Thyroid gland (tissue), 4 donors: ENCODE measurements at regions not wholly inside any gene's neighbourhood (a gene's known extent, or its start where the extent isn't known, plus 50 kb on each side); places are given as distances from the start of the nearest gene placed in this dataset.

Experiments
- POLR2A ChIP-seq, 2 donors: fragments of 450-650 bp; IDR thresholded peaks; one replicate each; pipeline ENCODE4 v1.6.1; 2017; ENCODE audit warnings: antibody characterized with exemption in 2 of 2, mild to moderate bottlenecking in 2 of 2, moderate library complexity in 1 of 2
- TF ChIP-seq, protein P1 (sequence below), 6 experiments: fragments of 200-600 bp in 3 of 6; fragments of 450-650 bp in 3 of 6; sonication (generic) in 3 of 6; IDR thresholded peaks; one replicate each; pipeline ENCODE4 v1.5.1; 2016 to 2019; ENCODE audit warnings: antibody characterized with exemption in 6 of 6, mild to moderate bottlenecking in 2 of 6, inconsistent platforms in 1 of 6, moderate library complexity in 1 of 6

DNA sequence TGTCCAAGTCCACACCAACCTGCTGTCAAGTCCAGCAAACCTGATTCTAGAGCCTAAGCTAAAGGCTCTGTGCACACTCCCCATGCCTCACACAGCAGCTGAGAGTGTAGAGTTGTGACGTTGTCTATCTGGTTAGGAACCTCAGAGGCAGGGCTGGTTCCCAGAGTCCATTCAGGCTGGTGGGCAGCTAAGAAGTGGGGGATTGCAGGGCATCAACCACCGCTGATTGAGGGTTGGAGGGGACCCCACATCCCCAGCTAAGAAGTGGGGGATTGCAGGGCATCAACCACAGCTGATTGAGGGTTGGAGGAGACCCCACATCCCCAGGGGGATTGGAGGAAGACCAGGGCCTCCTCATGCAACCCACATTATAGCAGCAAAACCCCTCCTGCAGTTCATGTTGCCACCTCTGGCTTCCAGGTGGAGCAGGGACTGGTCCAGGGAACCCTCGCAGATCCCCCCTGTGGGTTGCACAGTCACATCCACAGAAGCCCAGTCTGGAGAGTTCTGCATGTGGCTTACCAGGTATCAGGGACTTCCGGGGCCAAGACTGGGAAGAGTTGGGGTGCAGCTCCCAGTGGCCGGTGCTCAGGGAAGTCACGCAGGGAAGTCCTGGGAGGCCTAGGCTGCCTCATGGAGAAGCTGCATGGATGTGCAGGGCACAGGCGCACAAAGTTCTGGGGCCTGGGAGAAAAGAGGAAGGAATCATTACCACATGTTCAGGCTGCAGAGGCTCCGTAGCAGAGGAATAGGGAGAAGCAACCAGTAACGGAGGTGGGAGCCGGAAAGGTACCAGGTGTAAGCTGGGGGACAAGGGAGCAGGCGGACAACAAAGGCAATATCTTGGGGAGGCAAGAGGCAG lies 71.4 kb upstream of the PCSK6 start:
- TF ChIP-seq, protein P1, sequence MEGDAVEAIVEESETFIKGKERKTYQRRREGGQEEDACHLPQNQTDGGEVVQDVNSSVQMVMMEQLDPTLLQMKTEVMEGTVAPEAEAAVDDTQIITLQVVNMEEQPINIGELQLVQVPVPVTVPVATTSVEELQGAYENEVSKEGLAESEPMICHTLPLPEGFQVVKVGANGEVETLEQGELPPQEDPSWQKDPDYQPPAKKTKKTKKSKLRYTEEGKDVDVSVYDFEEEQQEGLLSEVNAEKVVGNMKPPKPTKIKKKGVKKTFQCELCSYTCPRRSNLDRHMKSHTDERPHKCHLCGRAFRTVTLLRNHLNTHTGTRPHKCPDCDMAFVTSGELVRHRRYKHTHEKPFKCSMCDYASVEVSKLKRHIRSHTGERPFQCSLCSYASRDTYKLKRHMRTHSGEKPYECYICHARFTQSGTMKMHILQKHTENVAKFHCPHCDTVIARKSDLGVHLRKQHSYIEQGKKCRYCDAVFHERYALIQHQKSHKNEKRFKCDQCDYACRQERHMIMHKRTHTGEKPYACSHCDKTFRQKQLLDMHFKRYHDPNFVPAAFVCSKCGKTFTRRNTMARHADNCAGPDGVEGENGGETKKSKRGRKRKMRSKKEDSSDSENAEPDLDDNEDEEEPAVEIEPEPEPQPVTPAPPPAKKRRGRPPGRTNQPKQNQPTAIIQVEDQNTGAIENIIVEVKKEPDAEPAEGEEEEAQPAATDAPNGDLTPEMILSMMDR (IDR thresholded peaks at IDR 0.05): no peak
- TF ChIP-seq POLR2A (IDR thresholded peaks at IDR 0.05): no peak
